Aorta (tissue), 5 donors: ENCODE measurements at regions not wholly inside any gene's neighbourhood (a gene's known extent, or its start where the extent isn't known, plus 50 kb on each side); places are given as distances from the start of the nearest gene placed in this dataset.

Experiments
- ATAC-seq: fragments of 200-7000 bp; cut with Tn5 transposase; one replicate; pipeline ENCODE4 v1.9.1; 2022; ENCODE audit warnings: moderate library complexity; ENCODE audit not compliant: low FRiP score
- DNase-seq, 2 donors: peaks; one replicate each; pipeline ENCODE4 v3.0.0-alpha.2; 2020
- H3K27ac ChIP-seq, 2 donors: one replicate each; pipeline ENCODE4 v1.5.1; 2013; ENCODE audit warnings: low read length in 2 of 2, mild to moderate bottlenecking in 2 of 2, moderate library complexity in 2 of 2, control low read depth in 1 of 2, inconsistent platforms in 1 of 2, low read depth in 1 of 2
- H3K27me3 ChIP-seq, 2 donors: one replicate each; pipeline ENCODE4 v1.6.1; 2013; ENCODE audit warnings: control low read depth in 1 of 2, low read length in 1 of 2, mild to moderate bottlenecking in 1 of 2, moderate library complexity in 1 of 2; ENCODE audit not compliant: insufficient read depth in 2 of 2, control insufficient read depth in 1 of 2
- H3K36me3 ChIP-seq, 2 donors: one replicate each; pipeline ENCODE4 v1.6.1; 2013; ENCODE audit warnings: control low read depth in 1 of 2, low read length in 1 of 2, mild to moderate bottlenecking in 1 of 2; ENCODE audit not compliant: insufficient read depth in 2 of 2, control insufficient read depth in 1 of 2
- H3K4me1 ChIP-seq, 2 donors: one replicate each; pipeline ENCODE4 v1.6.1; 2013; ENCODE audit warnings: low read length in 2 of 2, control low read depth in 1 of 2, mild to moderate bottlenecking in 1 of 2, moderate library complexity in 1 of 2; ENCODE audit not compliant: insufficient read depth in 2 of 2, control insufficient read depth in 1 of 2
- H3K4me3 ChIP-seq, 2 donors: one replicate each; pipeline ENCODE4 v1.5.1; 2013; ENCODE audit warnings: low read length in 2 of 2, control low read depth in 1 of 2, mild to moderate bottlenecking in 1 of 2
- H3K9me3 ChIP-seq: one replicate; pipeline ENCODE4 v1.6.1; 2013; ENCODE audit warnings: mild to moderate bottlenecking, low read length; ENCODE audit not compliant: control insufficient read depth
- WGBS, 2 donors: extraction: QIAGEN DNeasy Blood & Tissue Kit; methylation state at CpG; one replicate each; pipeline ENCODE4 v1.1.7; 2013; 5-methylcytosine and 5-hydroxymethylcytosine counted together
- intact Hi-C, 2 donors: fragments of 100-400 bp; cut with DNase I; formaldehyde crosslinking; loops; one replicate each; pipeline versions ENCODE4 v1.14.2 to v1.15.0; 2022
- donor health status: healthy with polysubstance abuse.
- donor health status: Bipolar disorder and iron deficiency.
- donor health status: DM: no; HTN: no; CAD: no.
- donor health status: DM: no; HTN: no; CAD: no.
- donor health status: DM: yes; HTN: yes; CAD: no.

- no peak overlapping the region for H3K4me3 ChIP-seq
- H3K27me3 ChIP-seq = peaks cover 0 to under 1% of the 10 kb centered on the region in 2 donors
- WGBS, 2 donors = 78 to 79% methylated on average over 5 of the region's 5 CpGs
- DNase-seq (no peak), ATAC-seq (no peak)
- H3K9me3 ChIP-seq = no peaks in the 10 kb centered on the region
- intact Hi-C loops = no loop called here
- no peaks in the 10 kb centered on the region for H3K36me3 ChIP-seq
- H3K27ac ChIP-seq = no peak overlapping the region
- H3K4me1 ChIP-seq = no peaks in the 10 kb centered on the region
These were observed 1049.1 kb upstream of the TENM3 start for GRCh38 chr4:181194096-181194495.

- Histone ChIP-seq H3K9me3 (no peaks in the 10 kb centered on the region), H3K36me3 (no peaks in the 10 kb centered on the region), H3K4me1 (no peaks in the 10 kb centered on the region), H3K4me3 (no peak overlapping the region), H3K27me3 (peaks cover 0 to 3% of the 10 kb centered on the region in 2 donors), H3K27ac (no peak overlapping the region)
- intact Hi-C loops = no loop called here
- DNase-seq (no peak), ATAC-seq (no peak)
- WGBS, 2 donors = 72 to 74% methylated on average over 5 of the region's 5 CpGs
These were observed 1043.1 kb upstream of the TENM3 start for GRCh38 chr4:181200076-181200475.

- intact Hi-C loops = no loop called here
- H3K4me3 ChIP-seq = no peak overlapping the region
- no peaks in the 10 kb centered on the region for H3K9me3 ChIP-seq
- ATAC-seq = no peak
- no peaks in the 10 kb centered on the region for H3K4me1 ChIP-seq
- H3K36me3 ChIP-seq = no peaks in the 10 kb centered on the region
- WGBS, 2 donors = 67 to 70% methylated on average over 5 of the region's 5 CpGs
- H3K27me3 ChIP-seq = peaks cover 0 to 3% of the 10 kb centered on the region in 2 donors
- no peak for DNase-seq
- H3K27ac ChIP-seq = no peak overlapping the region
These were observed 1041.0 kb upstream of the TENM3 start for GRCh38 chr4:181202240-181202639.

GRCh38 chr4:181204109-181204508 lies 1039.1 kb upstream of the TENM3 start:
- no peak for ATAC-seq
- Histone ChIP-seq H3K9me3 (no peaks in the 10 kb centered on the region), H3K36me3 (no peaks in the 10 kb centered on the region), H3K4me1 (no peaks in the 10 kb centered on the region), H3K27me3 (peaks cover 0 to 2% of the 10 kb centered on the region in 2 donors), H3K27ac (no peak overlapping the region), H3K4me3 (no peak overlapping the region)
- intact Hi-C loops = no loop called here
- no peak for DNase-seq
- WGBS, 2 donors = 18 to 23% methylated on average over 4 of the region's 4 CpGs

- intact Hi-C loops = no loop called here
These were observed 1029.7 kb upstream of the TENM3 start for GRCh38 chr4:181213551-181213950.

GRCh38 chr4:181216501-181216900 lies 1026.7 kb upstream of the TENM3 start:
- no peak for ATAC-seq
- intact Hi-C loops = no loop called here
- WGBS, 2 donors = 84 to 85% methylated on average over 2 of the region's 2 CpGs

More at GRCh38 chr4:181213551-181213950, 1029.7 kb upstream of the TENM3 start:
- H3K27ac ChIP-seq = no peak overlapping the region
- H3K4me3 ChIP-seq = no peak overlapping the region
- ATAC-seq (no peak), DNase-seq (no peak)
- H3K4me1 ChIP-seq = no peaks in the 10 kb centered on the region
- no peaks in the 10 kb centered on the region for H3K9me3 ChIP-seq
- H3K36me3 ChIP-seq = no peaks in the 10 kb centered on the region
- H3K27me3 ChIP-seq = no peaks in the 10 kb centered on the region
- WGBS, 2 donors = 35 to 40% methylated on average over 2 of the region's 2 CpGs

GRCh38 chr4:181219783-181220416 lies 1023.3 kb upstream of the TENM3 start:
- Histone ChIP-seq H3K27ac (no peak overlapping the region), H3K4me1 (no peaks in the 10 kb centered on the region), H3K4me3 (no peak overlapping the region), H3K27me3 (no peaks in the 10 kb centered on the region), H3K9me3 (no peaks in the 10 kb centered on the region), H3K36me3 (no peaks in the 10 kb centered on the region)
- no peak for DNase-seq
- ATAC-seq = no peak
- 58 to 64% methylated on average over 3 of the region's 3 CpGs for WGBS, 2 donors
- intact Hi-C loops = no loop called here

More at GRCh38 chr4:181216501-181216900, 1026.7 kb upstream of the TENM3 start:
- H3K4me1 ChIP-seq = no peaks in the 10 kb centered on the region
- no peaks in the 10 kb centered on the region for H3K9me3 ChIP-seq
- H3K27me3 ChIP-seq = no peaks in the 10 kb centered on the region
- no peak overlapping the region for H3K4me3 ChIP-seq
- no peak for DNase-seq
- H3K36me3 ChIP-seq = no peaks in the 10 kb centered on the region
- H3K27ac ChIP-seq = no peak overlapping the region

- ATAC-seq (no peak), DNase-seq (no peak)
- H3K36me3 ChIP-seq = no peaks in the 10 kb centered on the region
- peaks cover 1% of the 10 kb centered on the region for H3K9me3 ChIP-seq
- 51 to 62% methylated on average over 4 of the region's 4 CpGs for WGBS, 2 donors
- H3K4me3 ChIP-seq = no peak overlapping the region
- intact Hi-C loops = no loop called here
- H3K4me1 ChIP-seq = no peaks in the 10 kb centered on the region
- H3K27ac ChIP-seq = no peak overlapping the region
- no peaks in the 10 kb centered on the region for H3K27me3 ChIP-seq
These were observed 1018.4 kb upstream of the TENM3 start for GRCh38 chr4:181224852-181225251.

GRCh38 chr4:181225616-181226261 lies 1017.5 kb upstream of the TENM3 start:
- WGBS, 2 donors = 55% methylated on average over 10 of the region's 10 CpGs
- Histone ChIP-seq H3K36me3 (no peaks in the 10 kb centered on the region), H3K9me3 (peaks cover 1% of the 10 kb centered on the region), H3K27me3 (no peaks in the 10 kb centered on the region), H3K4me3 (no peak overlapping the region), H3K4me1 (no peaks in the 10 kb centered on the region), H3K27ac (no peak overlapping the region)
- ATAC-seq = no peak
- DNase-seq = no peak
- intact Hi-C loops = no loop called here
